ENCODE measurements at regions not wholly inside any gene's neighbourhood (a gene's known extent, or its start where the extent isn't known, plus 50 kb on each side); places are given as distances from the start of the nearest gene placed in this dataset.

- Mint-ChIP-seq H3K4me1 (no peaks in the 10 kb centered on the region), H3K27me3 (no peaks in the 10 kb centered on the region), H3K4me3 (no peak overlapping the region), H3K9me3 (peaks cover 21 to 23% of the 10 kb centered on the region in 2 donors), H3K27ac (no peak overlapping the region)
- DNase-seq, result no peak
- ATAC-seq, result no peak
Observed at GRCh38 chr2:78011251-78011650, 489.1 kb upstream of the LRRTM4 start.

- H3K27me3 Mint-ChIP-seq, result no peaks in the 10 kb centered on the region
- H3K27ac Mint-ChIP-seq, result no peak overlapping the region
- ATAC-seq (no peak), DNase-seq (no peak)
- no peak overlapping the region for H3K4me3 Mint-ChIP-seq
- peaks cover 7 to 8% of the 10 kb centered on the region in 2 donors for H3K9me3 Mint-ChIP-seq
- H3K4me1 Mint-ChIP-seq, result no peaks in the 10 kb centered on the region
Observed at GRCh38 chr2:78020491-78020890, 498.3 kb upstream of the LRRTM4 start.

GRCh38 chr2:78023356-78023755 is 501.2 kb upstream of the LRRTM4 start:
- ATAC-seq, result no peak

GRCh38 chr2:78024996-78025395 is 502.8 kb upstream of the LRRTM4 start:
- no peaks in the 10 kb centered on the region for H3K27me3 Mint-ChIP-seq
- H3K27ac Mint-ChIP-seq, result no peak overlapping the region
- no peak for ATAC-seq
- no peaks in the 10 kb centered on the region for H3K4me1 Mint-ChIP-seq
- peaks cover 0 to 16% of the 10 kb centered on the region in 2 donors for H3K9me3 Mint-ChIP-seq
- no peak for DNase-seq
- H3K4me3 Mint-ChIP-seq, result no peak overlapping the region

More at GRCh38 chr2:78023356-78023755, 501.2 kb upstream of the LRRTM4 start:
- no peak overlapping the region for H3K4me3 Mint-ChIP-seq
- H3K9me3 Mint-ChIP-seq, result peaks cover 5 to 7% of the 10 kb centered on the region in 2 donors
- no peaks in the 10 kb centered on the region for H3K27me3 Mint-ChIP-seq
- DNase-seq, result no peak
- H3K27ac Mint-ChIP-seq, result no peak overlapping the region
- H3K4me1 Mint-ChIP-seq, result no peaks in the 10 kb centered on the region

GRCh38 chr2:78029392-78029995 is 507.3 kb upstream of the LRRTM4 start:
- DNase-seq, result no peak
- H3K27ac Mint-ChIP-seq, result no peak overlapping the region
- H3K4me1 Mint-ChIP-seq, result no peaks in the 10 kb centered on the region
- no peak overlapping the region for H3K4me3 Mint-ChIP-seq
- peaks cover 5 to 9% of the 10 kb centered on the region in 2 donors for H3K9me3 Mint-ChIP-seq
- no peak for ATAC-seq
- H3K27me3 Mint-ChIP-seq, result no peaks in the 10 kb centered on the region

- Mint-ChIP-seq H3K27ac (no peak overlapping the region), H3K9me3 (peaks cover 2 to 14% of the 10 kb centered on the region in 2 donors), H3K4me1 (no peaks in the 10 kb centered on the region), H3K4me3 (no peak overlapping the region), H3K27me3 (no peaks in the 10 kb centered on the region)
- DNase-seq (no peak), ATAC-seq (no peak)
Observed at GRCh38 chr2:78034706-78035105, 512.5 kb upstream of the LRRTM4 start.

- no peak for ATAC-seq
- no peak overlapping the region for H3K27ac Mint-ChIP-seq
- H3K4me1 Mint-ChIP-seq, result no peaks in the 10 kb centered on the region
- peaks cover 0 to 14% of the 10 kb centered on the region in 2 donors for H3K9me3 Mint-ChIP-seq
- DNase-seq, result no peak
- no peaks in the 10 kb centered on the region for H3K27me3 Mint-ChIP-seq
- no peak overlapping the region for H3K4me3 Mint-ChIP-seq
Observed at GRCh38 chr2:78035804-78036203, 513.6 kb upstream of the LRRTM4 start.

GRCh38 chr2:78051480-78051879 is 529.3 kb upstream of the LRRTM4 start:
- Mint-ChIP-seq H3K9me3 (peaks cover 21 to 67% of the 10 kb centered on the region in 2 donors), H3K27me3 (no peaks in the 10 kb centered on the region), H3K27ac (no peak overlapping the region), H3K4me3 (no peak overlapping the region), H3K4me1 (no peaks in the 10 kb centered on the region)
- ATAC-seq, result no peak
- no peak for DNase-seq

GRCh38 chr2:78056976-78057375 is 534.8 kb upstream of the LRRTM4 start:
- Mint-ChIP-seq H3K27ac (no peak overlapping the region), H3K4me1 (no peaks in the 10 kb centered on the region), H3K4me3 (no peak overlapping the region), H3K27me3 (no peaks in the 10 kb centered on the region), H3K9me3 (peaks cover 5 to 32% of the 10 kb centered on the region in 2 donors)
- no peak for ATAC-seq
- DNase-seq, result no peak

GRCh38 chr2:78061301-78061700 is 539.1 kb upstream of the LRRTM4 start:
- Mint-ChIP-seq H3K4me1 (no peaks in the 10 kb centered on the region), H3K27me3 (no peaks in the 10 kb centered on the region), H3K9me3 (peaks cover 7 to 19% of the 10 kb centered on the region in 2 donors), H3K4me3 (no peak overlapping the region), H3K27ac (no peak overlapping the region)
- ATAC-seq, result no peak
- DNase-seq, result no peak

- ATAC-seq, result no peak
- H3K27ac Mint-ChIP-seq, result no peak overlapping the region
- no peak overlapping the region for H3K4me3 Mint-ChIP-seq
- H3K27me3 Mint-ChIP-seq, result no peaks in the 10 kb centered on the region
- H3K9me3 Mint-ChIP-seq, result peaks cover 7 to 19% of the 10 kb centered on the region in 2 donors
- no peaks in the 10 kb centered on the region for H3K4me1 Mint-ChIP-seq
- no peak for DNase-seq
Observed at GRCh38 chr2:78061732-78062131, 539.6 kb upstream of the LRRTM4 start.

- ATAC-seq (no peak), DNase-seq (no peak)
- no peaks in the 10 kb centered on the region for H3K27me3 Mint-ChIP-seq
- H3K4me1 Mint-ChIP-seq, result no peaks in the 10 kb centered on the region
- H3K4me3 Mint-ChIP-seq, result no peak overlapping the region
- H3K9me3 Mint-ChIP-seq, result peaks cover 14 to 17% of the 10 kb centered on the region in 2 donors
- H3K27ac Mint-ChIP-seq, result no peak overlapping the region
Observed at GRCh38 chr2:78063246-78064020, 541.3 kb upstream of the LRRTM4 start.

- H3K9me3 Mint-ChIP-seq, result peaks cover 7 to 17% of the 10 kb centered on the region in 2 donors
- DNase-seq (no peak), ATAC-seq (no peak)
- no peaks in the 10 kb centered on the region for H3K4me1 Mint-ChIP-seq
- H3K4me3 Mint-ChIP-seq, result no peak overlapping the region
- no peaks in the 10 kb centered on the region for H3K27me3 Mint-ChIP-seq
- no peak overlapping the region for H3K27ac Mint-ChIP-seq
Observed at GRCh38 chr2:78065366-78065765, 543.2 kb upstream of the LRRTM4 start.

GRCh38 chr2:78068808-78069207 is 546.6 kb upstream of the LRRTM4 start:
- DNase-seq (no peak), ATAC-seq (no peak)
- H3K27me3 Mint-ChIP-seq, result no peaks in the 10 kb centered on the region
- H3K4me3 Mint-ChIP-seq, result no peak overlapping the region
- H3K4me1 Mint-ChIP-seq, result no peaks in the 10 kb centered on the region
- no peak overlapping the region for H3K27ac Mint-ChIP-seq
- H3K9me3 Mint-ChIP-seq, result peaks cover 7 to 10% of the 10 kb centered on the region in 2 donors

GRCh38 chr2:78070693-78071092 is 548.5 kb upstream of the LRRTM4 start:
- ATAC-seq (no peak), DNase-seq (no peak)
- Mint-ChIP-seq H3K9me3 (peaks cover 10 to 20% of the 10 kb centered on the region in 2 donors), H3K27ac (no peak overlapping the region), H3K4me3 (no peak overlapping the region), H3K4me1 (no peaks in the 10 kb centered on the region), H3K27me3 (no peaks in the 10 kb centered on the region)

GRCh38 chr2:78077633-78078032 is 555.5 kb upstream of the LRRTM4 start:
- Mint-ChIP-seq H3K4me3 (no peak overlapping the region), H3K4me1 (no peaks in the 10 kb centered on the region), H3K9me3 (peaks cover 16 to 23% of the 10 kb centered on the region in 2 donors), H3K27me3 (no peaks in the 10 kb centered on the region), H3K27ac (no peak overlapping the region)
- DNase-seq, result no peak
- no peak for ATAC-seq
